A549 (cell line): ENCODE measurements at regions not wholly inside any gene's neighbourhood (a gene's known extent, or its start where the extent isn't known, plus 50 kb on each side); places are given as distances from the start of the nearest gene placed in this dataset.

Experiments used
- BHLHE40 ChIP-seq: IDR thresholded peaks from 2 replicates; pipeline ENCODE4 v1.6.1; 2012; ENCODE audit warnings: low read depth, low read length, inconsistent platforms
- CBX8 ChIP-seq: fragments of 200-600 bp; sonication (generic); IDR thresholded peaks from 2 replicates; pipeline ENCODE4 v1.6.1; 2016
- CEBPB ChIP-seq, 2 experiments: fragments of >200 bp in 1 of 2; sonication (Bioruptor Twin) in 1 of 2; formaldehyde crosslinking in 1 of 2; IDR thresholded peaks; 2 replicates each; pipeline ENCODE4 v1.6.1; 2012 to 2016
- EP300 ChIP-seq, 2 experiments: fragments of >200 bp; sonication (Bioruptor Twin); formaldehyde crosslinking; IDR thresholded peaks; 2 replicates in 1 of 2; 3 replicates in 1 of 2; pipeline ENCODE4 v1.6.1; 2016 to 2017
- FOSL2 ChIP-seq, 2 experiments: fragments of 450-650 bp in 1 of 2; fragments of >200 bp in 1 of 2; sonication (Bioruptor Twin) in 1 of 2; formaldehyde crosslinking; IDR thresholded peaks; 2 replicates each; pipeline versions ENCODE4 v1.5.0 to v1.6.1; 2016 to 2020; ENCODE audit warnings: mild to moderate bottlenecking in 1 of 2, moderate library complexity in 1 of 2
- FOXS1 ChIP-seq: fragments of 250-450 bp; sonication (Bioruptor Pico); IDR thresholded peaks from 2 replicates; pipeline ENCODE4 v1.5.0; 2020; ENCODE audit warnings: mild to moderate bottlenecking, moderate library complexity
- HDAC2 ChIP-seq: fragments of 200-600 bp; sonication (generic); IDR thresholded peaks from 2 replicates; pipeline ENCODE4 v1.6.1; 2016
- NFE2L2 ChIP-seq: fragments of 150-350 bp; conservative IDR thresholded peaks from 2 replicates; pipeline ENCODE4 v1.6.1; 2014; ENCODE audit warnings: low read length
- POLR2A ChIP-seq: IDR thresholded peaks from 2 replicates; pipeline ENCODE4 v1.6.1; 2012; ENCODE audit warnings: mild to moderate bottlenecking, low read length
- RAD21 ChIP-seq, 2 experiments: fragments of >200 bp in 1 of 2; sonication (Bioruptor Twin) in 1 of 2; formaldehyde crosslinking in 1 of 2; IDR thresholded peaks in 1 of 2; conservative IDR thresholded peaks in 1 of 2; 2 replicates in 1 of 2; 3 replicates in 1 of 2; pipeline ENCODE4 v1.6.1; 2012 to 2018; ENCODE audit warnings: inconsistent platforms in 1 of 2
- RCOR1 ChIP-seq: fragments of 150-350 bp; IDR thresholded peaks from 2 replicates; pipeline ENCODE4 v1.6.1; 2014; ENCODE audit warnings: antibody characterized with exemption, low read length, low read depth
- TF ChIP-seq, protein P1 (sequence below): fragments of >200 bp; sonication (Bioruptor Twin); formaldehyde crosslinking; IDR thresholded peaks from 3 replicates; pipeline ENCODE4 v1.5.1; 2016
- TF ChIP-seq, protein P2 (sequence below): fragments of 150-350 bp; IDR thresholded peaks from 2 replicates; pipeline ENCODE4 v1.6.1; 2014; ENCODE audit warnings: low read depth, mild to moderate bottlenecking, low read length
- TF ChIP-seq, protein P3 (sequence below): fragments of 200-600 bp; sonication (generic); IDR thresholded peaks from 2 replicates; pipeline ENCODE4 v1.6.1; 2016; ENCODE audit warnings: antibody characterized with exemption, mild to moderate bottlenecking, moderate library complexity

- no peak for TF ChIP-seq POLR2A
- no peak for TF ChIP-seq NFE2L2
- TF ChIP-seq FOXS1 (CRISPR knock-in tag), result no peak
- TF ChIP-seq EP300 (IDR thresholded peaks at IDR 0.05), result no peak
- TF ChIP-seq, protein P1, sequence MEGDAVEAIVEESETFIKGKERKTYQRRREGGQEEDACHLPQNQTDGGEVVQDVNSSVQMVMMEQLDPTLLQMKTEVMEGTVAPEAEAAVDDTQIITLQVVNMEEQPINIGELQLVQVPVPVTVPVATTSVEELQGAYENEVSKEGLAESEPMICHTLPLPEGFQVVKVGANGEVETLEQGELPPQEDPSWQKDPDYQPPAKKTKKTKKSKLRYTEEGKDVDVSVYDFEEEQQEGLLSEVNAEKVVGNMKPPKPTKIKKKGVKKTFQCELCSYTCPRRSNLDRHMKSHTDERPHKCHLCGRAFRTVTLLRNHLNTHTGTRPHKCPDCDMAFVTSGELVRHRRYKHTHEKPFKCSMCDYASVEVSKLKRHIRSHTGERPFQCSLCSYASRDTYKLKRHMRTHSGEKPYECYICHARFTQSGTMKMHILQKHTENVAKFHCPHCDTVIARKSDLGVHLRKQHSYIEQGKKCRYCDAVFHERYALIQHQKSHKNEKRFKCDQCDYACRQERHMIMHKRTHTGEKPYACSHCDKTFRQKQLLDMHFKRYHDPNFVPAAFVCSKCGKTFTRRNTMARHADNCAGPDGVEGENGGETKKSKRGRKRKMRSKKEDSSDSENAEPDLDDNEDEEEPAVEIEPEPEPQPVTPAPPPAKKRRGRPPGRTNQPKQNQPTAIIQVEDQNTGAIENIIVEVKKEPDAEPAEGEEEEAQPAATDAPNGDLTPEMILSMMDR, result no peak
- TF ChIP-seq HDAC2, result no peak
- TF ChIP-seq BHLHE40, result no peak
- no peak for TF ChIP-seq RAD21 (conservative IDR thresholded peaks at IDR 0.05 in 1 of 2, IDR thresholded peaks at IDR 0.05 in 1 of 2)
- TF ChIP-seq, protein P2, sequence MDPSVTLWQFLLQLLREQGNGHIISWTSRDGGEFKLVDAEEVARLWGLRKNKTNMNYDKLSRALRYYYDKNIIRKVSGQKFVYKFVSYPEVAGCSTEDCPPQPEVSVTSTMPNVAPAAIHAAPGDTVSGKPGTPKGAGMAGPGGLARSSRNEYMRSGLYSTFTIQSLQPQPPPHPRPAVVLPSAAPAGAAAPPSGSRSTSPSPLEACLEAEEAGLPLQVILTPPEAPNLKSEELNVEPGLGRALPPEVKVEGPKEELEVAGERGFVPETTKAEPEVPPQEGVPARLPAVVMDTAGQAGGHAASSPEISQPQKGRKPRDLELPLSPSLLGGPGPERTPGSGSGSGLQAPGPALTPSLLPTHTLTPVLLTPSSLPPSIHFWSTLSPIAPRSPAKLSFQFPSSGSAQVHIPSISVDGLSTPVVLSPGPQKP, result no peak
- TF ChIP-seq CEBPB (IDR thresholded peaks at IDR 0.05), result no peak
- TF ChIP-seq RCOR1, result no peak
- TF ChIP-seq, protein P3, sequence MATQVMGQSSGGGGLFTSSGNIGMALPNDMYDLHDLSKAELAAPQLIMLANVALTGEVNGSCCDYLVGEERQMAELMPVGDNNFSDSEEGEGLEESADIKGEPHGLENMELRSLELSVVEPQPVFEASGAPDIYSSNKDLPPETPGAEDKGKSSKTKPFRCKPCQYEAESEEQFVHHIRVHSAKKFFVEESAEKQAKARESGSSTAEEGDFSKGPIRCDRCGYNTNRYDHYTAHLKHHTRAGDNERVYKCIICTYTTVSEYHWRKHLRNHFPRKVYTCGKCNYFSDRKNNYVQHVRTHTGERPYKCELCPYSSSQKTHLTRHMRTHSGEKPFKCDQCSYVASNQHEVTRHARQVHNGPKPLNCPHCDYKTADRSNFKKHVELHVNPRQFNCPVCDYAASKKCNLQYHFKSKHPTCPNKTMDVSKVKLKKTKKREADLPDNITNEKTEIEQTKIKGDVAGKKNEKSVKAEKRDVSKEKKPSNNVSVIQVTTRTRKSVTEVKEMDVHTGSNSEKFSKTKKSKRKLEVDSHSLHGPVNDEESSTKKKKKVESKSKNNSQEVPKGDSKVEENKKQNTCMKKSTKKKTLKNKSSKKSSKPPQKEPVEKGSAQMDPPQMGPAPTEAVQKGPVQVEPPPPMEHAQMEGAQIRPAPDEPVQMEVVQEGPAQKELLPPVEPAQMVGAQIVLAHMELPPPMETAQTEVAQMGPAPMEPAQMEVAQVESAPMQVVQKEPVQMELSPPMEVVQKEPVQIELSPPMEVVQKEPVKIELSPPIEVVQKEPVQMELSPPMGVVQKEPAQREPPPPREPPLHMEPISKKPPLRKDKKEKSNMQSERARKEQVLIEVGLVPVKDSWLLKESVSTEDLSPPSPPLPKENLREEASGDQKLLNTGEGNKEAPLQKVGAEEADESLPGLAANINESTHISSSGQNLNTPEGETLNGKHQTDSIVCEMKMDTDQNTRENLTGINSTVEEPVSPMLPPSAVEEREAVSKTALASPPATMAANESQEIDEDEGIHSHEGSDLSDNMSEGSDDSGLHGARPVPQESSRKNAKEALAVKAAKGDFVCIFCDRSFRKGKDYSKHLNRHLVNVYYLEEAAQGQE, result no peak
- TF ChIP-seq FOSL2 (IDR thresholded peaks at IDR 0.05), result no peak
- TF ChIP-seq FOSL2 (CRISPR knock-in tag; IDR thresholded peaks at IDR 0.05), result no peak
- no peak for TF ChIP-seq CBX8
Measured at GRCh38 chr16:55015181-55015913, 84.7 kb downstream of the IRX5 start.
